DOHH2 (cell line): ENCODE measurements at regions not wholly inside any gene's neighbourhood (a gene's known extent, or its start where the extent isn't known, plus 50 kb on each side); places are given as distances from the start of the nearest gene placed in this dataset.

Source experiments
- H3F3A ChIP-seq: fragments of 200-600 bp; sonication (generic), shearing (Covaris generic); 2 replicates; pipeline ENCODE4 v1.6.0; 2016; ENCODE audit warnings: antibody characterized with exemption, mild to moderate bottlenecking; ENCODE audit not compliant: control insufficient read depth, insufficient read depth
- H3K27ac ChIP-seq: fragments of 200-600 bp; sonication (generic); 2 replicates; pipeline ENCODE4 v1.5.1; 2014; ENCODE audit warnings: low read depth, mild to moderate bottlenecking, low read length, moderate library complexity
- H3K27me3 ChIP-seq: fragments of 200-600 bp; sonication (generic); 2 replicates; pipeline ENCODE4 v1.6.1; 2014; ENCODE audit warnings: mild to moderate bottlenecking, low read length, mixed read lengths; ENCODE audit not compliant: control insufficient read depth
- H3K36me3 ChIP-seq: fragments of 200-600 bp; sonication (generic); 2 replicates; pipeline ENCODE4 v1.6.1; 2014; ENCODE audit warnings: mild to moderate bottlenecking, low read length, moderate library complexity, mixed read lengths; ENCODE audit not compliant: control insufficient read depth
- H3K4me1 ChIP-seq: fragments of 200-600 bp; sonication (generic); 2 replicates; pipeline ENCODE4 v1.6.1; 2014; ENCODE audit warnings: mild to moderate bottlenecking, low read length, mixed read lengths; ENCODE audit not compliant: control insufficient read depth
- H3K4me2 ChIP-seq: fragments of 200-600 bp; sonication (generic); 2 replicates; pipeline ENCODE4 v1.6.0; 2014; ENCODE audit warnings: mild to moderate bottlenecking, low read length, moderate library complexity
- H3K4me3 ChIP-seq: fragments of 200-600 bp; sonication (generic); 2 replicates; pipeline ENCODE4 v1.5.1; 2014; ENCODE audit warnings: mild to moderate bottlenecking, low read length, mixed read lengths
- H3K79me2 ChIP-seq: fragments of 200-600 bp; sonication (generic); 2 replicates; pipeline ENCODE4 v1.6.1; 2014; ENCODE audit warnings: mild to moderate bottlenecking, low read length, mixed read lengths; ENCODE audit not compliant: control insufficient read depth
- H3K9me2 ChIP-seq: fragments of 200-600 bp; sonication (generic); replicated peaks from 2 replicates; pipeline ENCODE4 v1.6.1; 2014; ENCODE audit warnings: mild to moderate bottlenecking, low read length, mixed read lengths; ENCODE audit not compliant: control insufficient read depth
- H3K9me3 ChIP-seq: fragments of 200-600 bp; sonication (generic); 2 replicates; pipeline ENCODE4 v1.6.1; 2014; ENCODE audit warnings: antibody characterized with exemption, low read length, mixed read lengths; ENCODE audit not compliant: control insufficient read depth, insufficient read depth
- H4K20me1 ChIP-seq: fragments of 200-600 bp; sonication (generic); 2 replicates; pipeline ENCODE4 v1.6.0; 2014; ENCODE audit warnings: low read depth, mild to moderate bottlenecking, antibody characterized with exemption, low read length, moderate library complexity; ENCODE audit not compliant: control insufficient read depth, insufficient read depth
- CTCF ChIP-seq: fragments of 200-600 bp; sonication (generic); IDR thresholded peaks from one replicate; pipeline ENCODE4 v1.5.1; 2014; ENCODE audit warnings: antibody characterized with exemption, mild to moderate bottlenecking, low read depth, low read length; ENCODE audit not compliant: poor library complexity, severe bottlenecking
- EZH2phosphoT487 ChIP-seq: fragments of 200-600 bp; sonication (generic); IDR thresholded peaks from 2 replicates; pipeline ENCODE4 v1.6.1; 2017; ENCODE audit warnings: borderline replicate concordance, mild to moderate bottlenecking, antibody characterized with exemption, low read length, moderate library complexity, mixed read lengths

- H3K36me3 ChIP-seq = no peaks in the 10 kb centered on the region
- no peaks in the 10 kb centered on the region for H4K20me1 ChIP-seq
- peaks cover 10% of the 10 kb centered on the region for H3K4me1 ChIP-seq
- no peak overlapping the region for H3K27ac ChIP-seq
- H3K4me3 ChIP-seq = no peak overlapping the region
- H3K9me3 ChIP-seq = no peaks in the 10 kb centered on the region
- no peaks in the 10 kb centered on the region for H3K79me2 ChIP-seq
- no peaks in the 10 kb centered on the region for H3F3A ChIP-seq
- no peak overlapping the region for H3K4me2 ChIP-seq
- TF ChIP-seq CTCF (no peak), EZH2phosphoT487 (no peak)
- no peaks in the 10 kb centered on the region for H3K9me2 ChIP-seq
- H3K27me3 ChIP-seq = peaks cover 17% of the 10 kb centered on the region
Observed at GRCh38 chr22:23519442-23520157, 60.5 kb downstream of the IGLL1 start.

GRCh38 chr22:23518376-23519187, 61.5 kb downstream of the IGLL1 start:
- H3K4me1 ChIP-seq = peaks cover 10% of the 10 kb centered on the region
- H3K79me2 ChIP-seq = no peaks in the 10 kb centered on the region

GRCh38 chr22:23517804-23518375, 62.2 kb downstream of the IGLL1 start:
- Histone ChIP-seq H3K9me3 (no peaks in the 10 kb centered on the region), H4K20me1 (no peaks in the 10 kb centered on the region), H3K36me3 (no peaks in the 10 kb centered on the region), H3K4me2 (no peak overlapping the region), H3K27ac (no peak overlapping the region), H3F3A (no peaks in the 10 kb centered on the region), H3K4me3 (no peak overlapping the region), H3K9me2 (no peaks in the 10 kb centered on the region), H3K27me3 (peaks cover 14% of the 10 kb centered on the region), H3K79me2 (no peaks in the 10 kb centered on the region), H3K4me1 (peaks cover 10% of the 10 kb centered on the region)
- TF ChIP-seq EZH2phosphoT487 = no peak
- TF ChIP-seq CTCF = no peak

More at GRCh38 chr22:23518376-23519187, 61.5 kb downstream of the IGLL1 start:
- H3K4me2 ChIP-seq = no peak overlapping the region
- H3F3A ChIP-seq = no peaks in the 10 kb centered on the region
- H3K9me2 ChIP-seq = no peaks in the 10 kb centered on the region
- no peaks in the 10 kb centered on the region for H3K36me3 ChIP-seq
- H3K4me3 ChIP-seq = no peak overlapping the region
- TF ChIP-seq EZH2phosphoT487 (no peak), CTCF (no peak)
- no peak overlapping the region for H3K27ac ChIP-seq
- H3K27me3 ChIP-seq = peaks cover 17% of the 10 kb centered on the region
- no peaks in the 10 kb centered on the region for H4K20me1 ChIP-seq
- H3K9me3 ChIP-seq = no peaks in the 10 kb centered on the region
